H54 (cell line): ENCODE measurements at regions not wholly inside any gene's neighbourhood (a gene's known extent, or its start where the extent isn't known, plus 50 kb on each side); places are given as distances from the start of the nearest gene placed in this dataset.
"Not testable (repeated sequence)": the region's sequence is repeated elsewhere in the genome, so short reads cannot be mapped to it uniquely, and the experiment has no call there.

Experiments used
- DNase-seq: peaks from one replicate; pipeline ENCODE4 v3.0.0; 2011; ENCODE audit warnings: low spot score, mixed read lengths; ENCODE audit not compliant: insufficient read length
- FAIRE-seq: peaks from 3 replicates; lab custom pipeline; 2011; peaks lifted over from hg19 to GRCh38; lab: Jason Lieb, UNC
- POLR2A ChIP-seq: IDR thresholded peaks from 2 replicates; pipeline ENCODE4 v1.6.1; 2011; ENCODE audit warnings: low read depth, mild to moderate bottlenecking, low read length

DNA sequence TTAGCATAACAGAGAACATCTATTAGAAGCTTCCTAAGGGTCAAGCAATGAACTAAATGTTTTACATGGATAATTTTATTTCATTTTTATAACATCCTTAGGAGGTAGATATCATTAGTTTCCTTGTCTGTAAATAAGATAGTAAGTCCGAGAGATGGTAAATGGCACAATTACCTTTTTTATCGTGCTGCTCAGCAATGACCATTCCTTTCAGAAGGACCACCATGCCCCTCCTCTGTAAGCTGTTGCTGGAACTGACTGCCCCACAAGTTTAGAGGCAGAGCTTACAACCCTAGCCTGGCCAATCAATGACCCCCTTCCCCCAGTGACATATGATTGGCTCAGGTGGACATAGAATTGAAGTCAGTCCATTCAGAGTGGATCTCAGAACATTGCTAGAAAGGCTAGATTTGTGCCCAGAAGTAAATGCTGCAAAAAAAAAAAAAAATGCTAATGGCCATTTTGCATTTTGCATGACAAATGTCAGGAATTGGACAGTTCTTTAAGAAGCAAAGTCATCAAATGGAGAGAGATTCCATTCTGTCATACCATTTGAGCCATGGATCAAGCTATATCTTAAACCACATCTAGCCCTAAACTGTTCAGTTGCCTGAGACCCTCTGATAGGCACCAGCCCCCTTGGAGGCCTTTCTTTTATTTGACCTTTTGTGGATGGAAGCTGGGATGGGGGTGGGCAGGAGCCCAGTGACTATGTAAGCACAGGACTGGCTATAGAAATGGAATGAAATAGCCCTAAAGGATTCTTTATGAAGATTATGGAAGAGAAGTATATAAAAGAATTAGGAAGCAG, 668.3 kb downstream of the UQCRFS1 start:
- FAIRE-seq = no peak
- no peak for TF ChIP-seq POLR2A
- no peak for DNase-seq

DNA sequence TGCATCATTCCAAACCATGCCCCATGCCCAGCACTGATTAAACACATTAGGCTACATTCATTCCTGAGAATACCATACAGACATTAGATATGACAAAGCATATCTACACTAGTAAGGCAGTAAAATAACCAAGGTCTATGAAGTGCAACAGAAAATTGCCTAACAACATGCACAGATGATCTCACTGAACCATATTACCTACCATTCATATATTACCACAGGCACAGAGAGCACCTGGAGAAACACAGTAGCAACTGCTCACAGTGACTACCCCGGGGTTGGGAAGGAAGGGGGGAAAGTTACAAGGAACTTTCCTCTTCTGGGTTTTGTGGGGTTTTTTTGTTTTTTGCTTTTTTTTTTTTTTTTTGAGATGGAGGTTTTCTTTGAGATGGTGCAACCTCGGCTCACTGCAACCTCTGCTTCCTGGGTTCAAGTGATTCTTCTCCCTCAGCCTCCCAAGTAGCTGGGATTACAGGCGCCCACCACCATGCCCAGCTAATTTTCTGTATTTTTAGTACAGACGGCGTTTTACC, 669.6 kb downstream of the UQCRFS1 start:
- DNase-seq = no peak
- FAIRE-seq = no peak
- no peak for TF ChIP-seq POLR2A

DNA sequence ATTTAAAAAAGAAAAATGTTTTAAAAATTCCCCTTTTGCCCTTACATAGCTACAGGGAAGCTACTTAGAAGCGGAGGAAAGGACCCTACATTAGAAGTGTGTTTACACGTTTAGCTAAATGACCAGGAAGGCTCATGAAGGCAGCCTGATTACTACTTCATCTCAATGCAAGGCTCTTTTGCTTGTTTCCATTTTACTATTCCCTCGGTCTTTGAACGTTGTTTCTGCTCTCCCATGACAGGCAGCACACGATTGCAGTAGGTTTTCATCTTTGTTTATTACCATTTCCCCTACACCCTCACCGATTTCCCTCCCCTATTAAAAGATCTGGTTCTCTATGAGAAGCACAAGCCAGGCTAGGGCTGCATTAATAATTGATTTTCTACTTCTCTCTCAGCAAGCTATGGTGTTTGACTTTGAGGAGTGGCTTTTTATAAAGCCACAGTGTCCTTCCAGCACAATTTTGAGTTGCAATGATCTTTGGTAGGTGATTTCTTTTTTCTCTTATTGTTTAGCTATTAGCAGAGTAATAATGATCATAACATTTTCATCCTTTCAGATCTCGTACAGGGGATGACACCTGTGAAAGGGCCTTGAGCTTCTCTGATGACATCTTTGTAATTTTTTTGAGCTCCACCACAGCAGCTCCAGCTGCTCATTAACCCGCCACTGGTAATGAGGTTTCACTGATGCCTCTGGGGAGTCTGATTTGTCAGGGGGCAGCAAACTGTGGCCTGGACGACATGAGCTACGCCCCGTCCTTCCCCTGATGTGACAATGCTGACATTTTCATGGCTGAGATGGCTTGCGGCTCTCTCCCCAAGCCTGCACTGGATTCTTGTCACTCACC, 670.3 kb downstream of the UQCRFS1 start:
- DNase-seq (no peak), FAIRE-seq (no peak)
- TF ChIP-seq POLR2A = no peak

DNA sequence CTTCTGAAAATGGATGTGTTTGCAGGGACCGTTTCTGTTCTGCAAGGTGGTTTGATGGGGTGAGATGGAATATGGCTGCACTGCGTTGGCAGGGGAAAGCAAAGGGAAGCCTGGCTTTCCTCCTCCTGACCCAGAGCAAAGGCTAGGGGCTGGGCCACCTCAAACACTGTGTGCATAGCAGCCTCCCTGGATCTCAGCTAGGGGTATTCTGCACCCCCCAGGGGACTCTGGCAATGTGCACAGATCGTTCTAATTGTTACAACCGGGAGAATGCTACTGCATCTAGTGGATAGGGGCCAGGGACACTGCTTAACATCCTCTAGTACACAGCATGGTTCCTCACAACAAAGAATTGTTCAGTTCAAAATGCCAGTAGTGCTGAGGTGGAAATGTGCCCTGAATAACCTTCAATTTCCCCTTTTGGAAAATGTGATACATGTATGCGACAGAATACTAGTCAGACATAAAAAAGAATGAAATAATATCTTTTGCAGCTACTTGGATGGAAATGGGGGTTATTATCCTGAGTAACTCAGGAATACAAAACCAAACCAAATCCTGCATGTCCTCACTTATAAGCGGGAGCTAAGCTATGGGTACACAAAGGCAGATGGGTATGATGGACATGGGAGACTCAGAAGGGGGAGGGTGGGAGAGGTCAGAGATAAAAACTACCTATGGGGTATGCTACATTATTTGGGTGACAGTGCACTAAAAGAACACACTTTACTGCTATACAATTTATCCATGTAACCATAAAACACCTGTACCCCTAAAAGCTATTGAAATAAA, 671.2 kb downstream of the UQCRFS1 start:
- no peak for TF ChIP-seq POLR2A
- no peak for DNase-seq
- FAIRE-seq = no peak

DNA sequence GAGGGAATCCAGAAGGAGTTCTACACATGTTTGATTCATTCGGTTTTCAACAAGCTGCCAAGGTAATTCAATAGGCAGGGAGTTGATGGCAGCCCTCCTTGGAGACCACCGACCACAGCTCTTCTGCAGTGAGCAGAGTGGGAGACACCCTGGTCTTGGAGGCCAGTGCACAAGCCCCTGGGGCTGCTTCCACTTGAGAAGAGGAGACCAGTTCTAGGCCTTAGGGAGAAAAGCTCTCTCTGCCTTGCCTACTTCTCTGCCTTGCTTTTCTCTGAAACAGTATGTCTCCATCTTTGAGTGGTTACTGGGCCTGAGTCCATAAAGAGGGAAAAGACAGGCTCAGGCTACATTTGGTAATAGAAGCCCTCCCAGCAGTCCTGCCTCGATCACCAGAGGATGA, 671.9 kb downstream of the UQCRFS1 start:
- FAIRE-seq (no peak), DNase-seq (no peak)
- no peak for TF ChIP-seq POLR2A

DNA sequence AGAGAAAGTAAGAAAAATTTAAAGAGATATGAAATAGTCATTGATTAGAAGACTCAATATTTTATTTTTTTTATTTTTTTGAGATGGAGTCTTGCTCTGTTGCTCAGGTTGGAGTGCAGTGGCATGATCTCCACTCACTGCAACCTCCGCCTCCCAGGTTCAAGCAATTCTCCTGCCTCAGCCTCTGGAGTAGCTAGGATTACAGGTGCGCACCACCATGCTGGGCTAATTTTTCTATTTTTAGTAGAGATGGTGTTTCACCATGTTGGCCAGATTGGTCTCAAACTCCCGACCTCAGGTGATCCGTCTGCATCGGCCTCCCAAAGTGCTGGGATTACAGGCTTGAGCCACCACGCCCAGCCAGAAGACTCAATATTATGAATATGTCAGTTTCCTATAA, 672.6 kb downstream of the UQCRFS1 start:
- not testable (repeated sequence) for DNase-seq, FAIRE-seq

DNA sequence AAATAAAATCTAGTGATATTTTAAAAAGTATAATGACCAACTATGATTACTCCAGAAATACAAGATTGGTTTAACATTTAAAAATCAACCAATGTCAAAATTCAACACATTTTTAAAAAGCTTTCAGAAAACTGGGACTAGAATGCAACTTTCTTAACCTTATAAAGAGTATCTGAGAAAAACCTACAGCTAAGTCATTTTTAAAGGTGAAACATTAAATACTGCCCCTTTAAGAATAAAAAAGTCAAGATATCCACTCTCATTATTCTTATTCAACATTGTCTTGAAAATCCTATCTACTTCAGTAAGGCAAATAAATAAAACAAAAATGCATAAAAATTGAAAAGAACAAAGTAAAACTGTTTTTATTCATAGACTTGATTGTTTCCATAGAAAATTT, 673.2 kb downstream of the UQCRFS1 start:
- no peak for FAIRE-seq
- DNase-seq = no peak
- no peak for TF ChIP-seq POLR2A

DNA sequence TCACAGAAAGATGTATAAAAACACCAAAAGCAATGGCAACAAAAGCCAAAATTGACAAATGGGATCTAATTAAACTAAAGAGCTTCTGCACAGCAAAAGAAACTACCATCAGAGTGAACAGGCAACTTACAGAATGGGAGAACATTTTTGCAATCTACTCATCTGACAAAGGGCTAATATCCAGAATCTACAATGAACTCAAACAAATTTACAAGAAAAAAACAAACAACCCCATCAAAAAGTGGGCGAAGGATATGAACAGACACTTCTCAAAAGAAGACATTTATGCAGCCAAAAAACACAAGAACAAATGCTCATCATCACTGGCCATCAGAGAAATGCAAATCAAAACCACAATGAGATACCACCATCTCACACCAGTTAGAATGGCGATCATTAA, 674.4 kb downstream of the UQCRFS1 start:
- not testable (repeated sequence) for DNase-seq, FAIRE-seq

DNA sequence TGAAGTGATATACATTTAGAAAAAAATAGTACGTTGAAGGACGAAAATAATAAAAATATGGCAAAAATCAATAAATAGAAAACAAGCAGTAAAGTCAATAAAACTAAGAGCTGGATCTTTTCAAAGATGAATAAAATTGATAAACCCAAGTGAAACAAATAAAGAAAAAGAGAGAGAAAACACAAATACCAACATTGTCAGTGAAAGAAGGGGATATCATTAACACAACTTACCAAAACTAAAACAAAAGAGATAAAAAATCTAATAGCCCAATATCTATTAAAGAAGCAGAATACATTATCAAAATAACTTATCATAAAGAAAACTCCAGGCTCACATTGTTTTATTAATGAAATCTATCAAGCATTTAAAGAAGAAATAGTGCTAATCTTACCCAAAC, 675.1 kb downstream of the UQCRFS1 start:
- FAIRE-seq (no peak), DNase-seq (no peak)
- no peak for TF ChIP-seq POLR2A

DNA sequence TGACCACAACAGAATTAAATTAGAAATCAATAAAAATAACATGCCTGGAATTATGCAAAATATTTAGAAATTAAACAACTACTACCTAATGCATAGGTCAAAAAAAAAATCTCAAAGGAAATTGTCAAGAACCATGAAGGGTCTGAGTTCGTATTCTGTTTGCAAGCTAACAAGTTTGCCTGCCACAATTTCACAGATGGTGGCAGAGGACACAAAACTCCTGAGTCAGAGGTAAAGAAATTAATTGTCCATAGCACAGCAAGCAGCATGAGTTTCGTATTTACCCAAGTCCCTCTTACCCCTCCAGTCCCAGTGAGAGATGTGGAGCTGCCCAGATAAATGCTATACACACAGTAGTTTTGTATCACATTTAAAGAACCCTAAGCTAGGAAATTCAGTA, 675.9 kb downstream of the UQCRFS1 start:
- no peak for TF ChIP-seq POLR2A
- DNase-seq = no peak
- no peak for FAIRE-seq

DNA sequence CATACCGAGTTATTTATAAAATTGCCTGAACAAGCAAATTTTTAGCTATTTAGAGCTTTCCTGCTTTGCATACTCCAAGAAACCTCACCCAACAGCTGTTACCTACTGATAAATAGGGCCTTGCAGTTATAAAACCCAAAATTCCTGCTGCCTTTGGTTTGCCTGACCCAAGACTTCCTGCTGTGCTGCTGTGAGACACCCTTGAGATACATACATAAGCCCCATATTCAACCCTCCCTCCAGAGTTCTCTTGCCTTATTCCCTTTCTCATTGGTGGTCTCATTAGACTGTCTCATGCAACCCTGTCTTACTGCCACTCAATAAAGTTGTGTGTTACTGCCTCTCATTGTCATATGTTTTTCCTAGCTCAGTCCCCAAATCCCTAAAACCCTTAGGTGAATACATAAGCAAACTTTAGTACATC, 677.6 kb downstream of the UQCRFS1 start:
- FAIRE-seq = no peak
- no peak for DNase-seq
- TF ChIP-seq POLR2A = no peak

DNA sequence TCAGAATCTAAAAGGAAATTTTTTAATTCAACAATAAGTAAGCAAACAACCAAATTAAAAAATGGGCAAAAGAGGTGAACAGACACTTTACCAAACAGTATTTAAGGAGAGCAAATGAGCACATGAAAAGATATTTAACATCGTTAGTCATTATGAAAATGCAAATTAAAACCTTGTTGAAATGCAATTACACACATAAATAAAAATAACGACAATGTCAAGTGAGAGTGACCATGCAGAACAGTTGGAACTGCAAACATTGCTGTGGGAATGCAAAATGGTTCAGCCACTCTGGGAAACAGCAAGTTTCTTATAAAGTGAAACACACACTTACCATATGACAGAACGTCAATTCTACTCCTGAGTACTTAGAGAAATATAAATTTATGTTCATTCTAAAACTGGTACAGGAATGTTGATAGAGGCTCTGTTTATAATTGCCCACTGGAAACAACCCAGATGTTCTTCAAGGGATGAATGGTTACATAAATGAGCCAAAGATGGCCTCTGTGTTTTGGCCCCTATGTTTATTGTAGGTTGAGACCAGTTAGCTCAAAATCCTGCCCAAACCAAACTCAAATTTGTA, 678.1 kb downstream of the UQCRFS1 start:
- no peak for TF ChIP-seq POLR2A
- no peak for DNase-seq
- no peak for FAIRE-seq

DNA sequence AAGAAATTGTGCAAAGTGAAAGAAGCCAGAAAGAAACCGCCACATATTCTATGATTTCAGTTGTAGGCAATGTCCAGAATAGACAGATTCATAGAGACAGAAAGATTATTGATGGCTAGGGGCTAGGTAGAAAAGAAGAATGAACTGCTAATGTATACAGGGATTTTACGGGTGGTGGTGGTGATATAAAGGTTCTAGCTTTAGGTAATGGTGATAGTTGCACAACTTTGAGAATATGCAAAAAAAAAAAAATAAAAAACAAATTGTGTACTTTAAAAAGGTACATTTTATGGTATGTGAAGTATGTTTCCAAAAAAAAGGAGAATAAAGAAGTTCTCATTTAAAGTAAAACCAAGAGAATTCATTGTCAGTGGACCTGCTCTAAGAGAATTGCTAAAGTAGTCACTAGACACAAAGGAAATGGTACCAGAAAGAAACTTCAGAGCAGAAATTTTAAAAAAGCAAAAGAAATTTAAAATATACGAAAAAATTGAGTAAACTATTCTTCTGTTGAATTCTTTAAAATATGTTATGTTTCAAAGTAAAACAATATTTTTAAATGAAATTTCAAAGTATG, 680.1 kb downstream of the UQCRFS1 start:
- no peak for TF ChIP-seq POLR2A
- no peak for FAIRE-seq

More for the DNA sequence above, 680.1 kb downstream of the UQCRFS1 start:
- no peak for DNase-seq
